ENCODE measurements at regions not wholly inside any gene's neighbourhood (a gene's known extent, or its start where the extent isn't known, plus 50 kb on each side); places are given as distances from the start of the nearest gene placed in this dataset.

DNA sequence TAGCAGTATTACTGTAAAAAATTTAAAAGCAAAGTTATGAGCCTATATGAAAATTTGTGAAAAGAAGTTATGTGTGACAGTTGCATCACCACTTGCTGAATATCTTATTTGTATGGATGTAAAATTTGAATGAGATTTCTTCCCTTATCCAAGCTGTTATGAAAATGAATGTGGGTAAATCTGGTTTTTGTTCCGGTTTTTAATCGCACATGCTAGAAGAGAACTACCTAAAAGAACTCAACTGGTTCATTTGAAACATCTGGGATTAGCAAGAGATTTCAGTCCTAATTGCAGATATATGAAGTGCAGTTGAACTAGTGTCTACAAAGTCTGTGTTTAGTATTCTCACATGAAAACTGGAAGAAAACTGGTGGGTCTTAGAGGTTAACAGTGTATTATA, 467.1 kb upstream of the SPHKAP start:
- no peak overlapping the region for H3K4me3 Mint-ChIP-seq (ENCODE audit: low read depth)
- DNase-seq (ENCODE audit: low spot score, unreplicated experiment): no peak
- peaks cover 4% of the 10 kb centered on the region for H3K9me3 Mint-ChIP-seq (ENCODE audit: low read depth)
- H3K36me3 Mint-ChIP-seq (ENCODE audit: insufficient read depth): no peaks in the 10 kb centered on the region
- TF ChIP-seq, protein P1, sequence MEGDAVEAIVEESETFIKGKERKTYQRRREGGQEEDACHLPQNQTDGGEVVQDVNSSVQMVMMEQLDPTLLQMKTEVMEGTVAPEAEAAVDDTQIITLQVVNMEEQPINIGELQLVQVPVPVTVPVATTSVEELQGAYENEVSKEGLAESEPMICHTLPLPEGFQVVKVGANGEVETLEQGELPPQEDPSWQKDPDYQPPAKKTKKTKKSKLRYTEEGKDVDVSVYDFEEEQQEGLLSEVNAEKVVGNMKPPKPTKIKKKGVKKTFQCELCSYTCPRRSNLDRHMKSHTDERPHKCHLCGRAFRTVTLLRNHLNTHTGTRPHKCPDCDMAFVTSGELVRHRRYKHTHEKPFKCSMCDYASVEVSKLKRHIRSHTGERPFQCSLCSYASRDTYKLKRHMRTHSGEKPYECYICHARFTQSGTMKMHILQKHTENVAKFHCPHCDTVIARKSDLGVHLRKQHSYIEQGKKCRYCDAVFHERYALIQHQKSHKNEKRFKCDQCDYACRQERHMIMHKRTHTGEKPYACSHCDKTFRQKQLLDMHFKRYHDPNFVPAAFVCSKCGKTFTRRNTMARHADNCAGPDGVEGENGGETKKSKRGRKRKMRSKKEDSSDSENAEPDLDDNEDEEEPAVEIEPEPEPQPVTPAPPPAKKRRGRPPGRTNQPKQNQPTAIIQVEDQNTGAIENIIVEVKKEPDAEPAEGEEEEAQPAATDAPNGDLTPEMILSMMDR (IDR thresholded peaks at IDR 0.05; ENCODE audit: unreplicated experiment): no peak
- H3K4me1 Mint-ChIP-seq (ENCODE audit: low read depth): peaks cover 13% of the 10 kb centered on the region
- H3K27me3 Mint-ChIP-seq: no peaks in the 10 kb centered on the region
- H3K27ac Mint-ChIP-seq: no peak overlapping the region

DNA sequence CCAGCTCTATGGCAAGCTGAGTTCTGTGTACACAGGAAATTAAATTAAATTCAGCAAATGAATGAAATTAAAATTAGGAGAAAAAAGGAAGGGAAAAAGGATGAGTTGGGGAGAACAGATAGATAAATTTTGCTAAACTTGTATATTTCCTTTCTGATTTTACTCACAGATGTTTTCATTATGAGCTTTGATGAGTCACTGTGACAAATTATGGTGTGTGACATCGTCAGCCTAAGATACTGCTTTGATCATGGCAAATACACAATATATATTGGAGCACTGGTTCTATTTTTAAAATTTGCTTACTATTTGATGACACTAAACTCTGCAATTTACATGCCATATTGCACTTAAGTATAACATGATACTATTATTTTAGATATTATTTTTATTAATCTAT, 464.6 kb upstream of the SPHKAP start:
- Mint-ChIP-seq H3K36me3 (ENCODE audit: insufficient read depth) (no peaks in the 10 kb centered on the region), H3K9me3 (ENCODE audit: low read depth) (peaks cover 4% of the 10 kb centered on the region), H3K4me3 (ENCODE audit: low read depth) (no peak overlapping the region), H3K4me1 (ENCODE audit: low read depth) (peaks cover 8% of the 10 kb centered on the region), H3K27me3 (no peaks in the 10 kb centered on the region), H3K27ac (no peak overlapping the region)
- DNase-seq (ENCODE audit: low spot score, unreplicated experiment): no peak
- TF ChIP-seq, protein P1 (IDR thresholded peaks at IDR 0.05; ENCODE audit: unreplicated experiment): no peak

DNA sequence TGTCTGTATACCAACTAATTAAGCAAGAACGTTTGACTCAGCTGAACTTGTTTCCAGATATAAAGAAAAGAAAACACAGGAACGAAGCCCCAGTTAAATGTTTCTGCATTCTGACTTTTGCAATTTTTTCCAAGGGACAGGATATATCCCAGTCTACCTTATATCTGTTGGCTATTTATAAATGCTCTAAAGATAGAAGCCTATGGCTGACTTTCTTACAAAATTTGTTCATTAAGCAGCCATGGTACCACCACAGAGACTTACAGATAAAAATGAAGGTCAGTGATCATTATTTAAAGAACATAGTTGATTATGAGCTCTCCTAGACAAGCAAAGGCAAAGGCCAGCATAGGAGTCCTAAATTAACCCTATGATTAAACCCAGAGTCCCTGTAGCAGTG, 462.7 kb upstream of the SPHKAP start:
- Mint-ChIP-seq H3K4me1 (ENCODE audit: low read depth) (peaks cover 8% of the 10 kb centered on the region), H3K36me3 (ENCODE audit: insufficient read depth) (no peaks in the 10 kb centered on the region), H3K9me3 (ENCODE audit: low read depth) (no peaks in the 10 kb centered on the region), H3K27ac (no peak overlapping the region), H3K4me3 (ENCODE audit: low read depth) (no peak overlapping the region), H3K27me3 (no peaks in the 10 kb centered on the region)
- TF ChIP-seq, protein P1 (IDR thresholded peaks at IDR 0.05; ENCODE audit: unreplicated experiment): no peak
- DNase-seq (ENCODE audit: low spot score, unreplicated experiment): no peak

DNA sequence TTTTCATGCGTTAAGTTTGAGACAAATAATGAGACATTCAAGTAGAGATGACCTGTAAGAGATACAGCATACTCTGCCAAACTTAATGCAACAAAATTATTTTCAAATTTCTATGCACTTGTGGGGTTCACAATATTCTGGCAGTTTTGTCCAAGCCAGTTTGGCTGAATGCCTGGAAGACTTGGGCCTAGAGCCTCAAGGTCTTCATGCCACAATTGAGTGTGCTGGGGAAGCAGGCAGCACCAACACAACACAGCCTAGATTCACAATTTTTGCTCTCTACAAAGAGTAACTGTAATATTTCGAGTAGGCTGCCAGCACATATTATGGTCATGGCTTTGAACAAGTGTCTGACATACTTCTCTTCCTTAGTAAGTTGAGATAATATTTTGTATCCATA, 461.4 kb upstream of the SPHKAP start:
- TF ChIP-seq, protein P1 (IDR thresholded peaks at IDR 0.05; ENCODE audit: unreplicated experiment): no peak
- no peaks in the 10 kb centered on the region for H3K27me3 Mint-ChIP-seq
- no peak overlapping the region for H3K4me3 Mint-ChIP-seq (ENCODE audit: low read depth)
- peaks cover 8% of the 10 kb centered on the region for H3K4me1 Mint-ChIP-seq (ENCODE audit: low read depth)
- no peaks in the 10 kb centered on the region for H3K9me3 Mint-ChIP-seq (ENCODE audit: low read depth)
- no peak for DNase-seq (ENCODE audit: low spot score, unreplicated experiment)
- H3K27ac Mint-ChIP-seq: no peak overlapping the region
- H3K36me3 Mint-ChIP-seq (ENCODE audit: insufficient read depth): no peaks in the 10 kb centered on the region

DNA sequence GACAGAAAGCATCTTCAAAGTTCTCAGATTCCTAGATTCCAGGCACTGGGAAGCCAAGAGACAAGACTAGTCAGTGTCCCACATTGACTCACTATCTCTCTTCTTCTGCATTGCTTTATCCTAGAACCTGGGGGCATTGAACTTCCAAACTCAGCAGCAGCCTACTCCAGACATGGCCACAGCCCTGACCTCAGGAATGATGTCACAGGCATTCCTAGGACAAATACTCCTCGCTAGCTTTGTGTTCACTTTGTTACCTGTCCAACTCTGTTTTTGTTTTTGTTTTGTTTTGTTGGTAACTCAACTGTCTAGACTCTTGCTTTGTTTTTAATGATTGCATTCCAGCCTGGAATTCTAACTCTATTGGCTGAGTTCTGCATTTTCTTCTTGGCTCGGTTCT, 449.3 kb upstream of the SPHKAP start:
- no peak for DNase-seq (ENCODE audit: low spot score, unreplicated experiment)
- peaks cover 31% of the 10 kb centered on the region for H3K4me1 Mint-ChIP-seq (ENCODE audit: low read depth)
- no peaks in the 10 kb centered on the region for H3K36me3 Mint-ChIP-seq (ENCODE audit: insufficient read depth)
- H3K9me3 Mint-ChIP-seq (ENCODE audit: low read depth): peaks cover 17% of the 10 kb centered on the region
- no peak overlapping the region for H3K27ac Mint-ChIP-seq
- H3K27me3 Mint-ChIP-seq: peaks cover 2% of the 10 kb centered on the region
- no peak overlapping the region for H3K4me3 Mint-ChIP-seq (ENCODE audit: low read depth)
- TF ChIP-seq, protein P1 (IDR thresholded peaks at IDR 0.05; ENCODE audit: unreplicated experiment): no peak

All from progenitor cell of endocrine pancreas (in vitro differentiated cells).